IMR-90 (cell line): ENCODE measurements at regions not wholly inside any gene's neighbourhood (a gene's known extent, or its start where the extent isn't known, plus 50 kb on each side); places are given as distances from the start of the nearest gene placed in this dataset.

Experiments used
- ATAC-seq: fragments of 200-7000 bp; cut with Tn5 transposase; 2 replicates; pipeline ENCODE4 v1.9.1; 2020; ENCODE audit warnings: low read depth, mild to moderate bottlenecking, moderate library complexity
- BruUV-seq: library from RNA; stranded (reverse); fragments of 400-500 nt; replicated peaks from 2 replicates; lab custom pipeline; 2021; lab: Mats Ljungman, UMichigan
- CTCF ChIA-PET: fragments of 300-600 bp; formaldehyde crosslinking; extraction: SDS; loops from one replicate; lab custom pipeline; 2021; ENCODE audit warnings: antibody characterized with exemption; lab: Yijun Ruan, JAX
- POLR2A ChIA-PET: fragments of 300-600 bp; sonication (Branson Sonifier 250); formaldehyde crosslinking; loops from one replicate; lab custom pipeline; 2022; ENCODE audit warnings: antibody characterized with exemption; ENCODE audit not compliant: unreplicated experiment; lab: Charles Lee
- DNase-seq: peaks from one replicate; pipeline ENCODE4 v3.0.0; 2013
- H2AFZ ChIP-seq: replicated peaks from 2 replicates; pipeline ENCODE3; 2013; ENCODE audit warnings: low read length, mild to moderate bottlenecking; ENCODE audit not compliant: poor library complexity
- H2AK5ac ChIP-seq: 2 replicates; pipeline ENCODE4 v1.6.1; 2013; ENCODE audit warnings: low read depth, low read length, inconsistent platforms
- H2AK9ac ChIP-seq: replicated peaks from 2 replicates; pipeline ENCODE3; 2013; ENCODE audit warnings: mild to moderate bottlenecking, low read depth, low read length, moderate library complexity; ENCODE audit not compliant: poor library complexity
- H2BK120ac ChIP-seq: 2 replicates; pipeline ENCODE4 v1.6.1; 2013; ENCODE audit warnings: low read depth, low read length, inconsistent platforms
- H2BK15ac ChIP-seq: 3 replicates; pipeline ENCODE4 v1.6.1; 2013; ENCODE audit warnings: low read depth, low read length, inconsistent platforms
- H2BK20ac ChIP-seq: 2 replicates; pipeline ENCODE4 v1.6.1; 2013; ENCODE audit warnings: low read depth, mild to moderate bottlenecking, inconsistent platforms, low read length, moderate library complexity
- H2BK5ac ChIP-seq: 2 replicates; pipeline ENCODE4 v1.6.1; 2013; ENCODE audit warnings: mild to moderate bottlenecking, low read depth, low read length, inconsistent platforms; ENCODE audit not compliant: poor library complexity, severe bottlenecking
- H3K14ac ChIP-seq: replicated peaks from 2 replicates; pipeline ENCODE4 v1.6.1; 2013; ENCODE audit warnings: low read depth, low read length, inconsistent platforms
- H3K18ac ChIP-seq: 2 replicates; pipeline ENCODE4 v1.6.1; 2013; ENCODE audit warnings: low read depth, low read length, control low read depth
- H3K23ac ChIP-seq: 2 replicates; pipeline ENCODE4 v1.6.1; 2013; ENCODE audit warnings: low read depth, low read length, inconsistent platforms
- H3K27ac ChIP-seq: 2 replicates; pipeline ENCODE4 v1.5.1; 2013; ENCODE audit warnings: mild to moderate bottlenecking, control low read depth, low read length; ENCODE audit not compliant: insufficient read depth
- H3K27me3 ChIP-seq: 2 replicates; pipeline ENCODE4 v1.6.1; 2013; ENCODE audit warnings: low read length; ENCODE audit not compliant: control insufficient read depth, insufficient read depth
- H3K36me3 ChIP-seq: 2 replicates; pipeline ENCODE4 v1.6.1; 2013; ENCODE audit warnings: low read length, mixed read lengths; ENCODE audit not compliant: control insufficient read depth, insufficient read depth
- H3K4ac ChIP-seq: 2 replicates; pipeline ENCODE4 v1.6.1; 2013; ENCODE audit warnings: low read depth, low read length, inconsistent platforms
- H3K4me1 ChIP-seq: 2 replicates; pipeline ENCODE4 v1.6.1; 2013; ENCODE audit warnings: low read length, mixed read lengths; ENCODE audit not compliant: control insufficient read depth, insufficient read depth
- H3K4me2 ChIP-seq: 2 replicates; pipeline ENCODE4 v1.6.1; 2013; ENCODE audit warnings: low read depth, mild to moderate bottlenecking, control low read depth, low read length, moderate library complexity
- H3K4me3 ChIP-seq: 2 replicates; pipeline ENCODE4 v1.5.1; 2013; ENCODE audit warnings: low read depth, mild to moderate bottlenecking, control low read depth, low read length, moderate library complexity; ENCODE audit not compliant: insufficient read depth
- H3K56ac ChIP-seq: 2 replicates; pipeline ENCODE4 v1.6.1; 2013; ENCODE audit warnings: low read length, inconsistent platforms; ENCODE audit not compliant: insufficient read depth; ENCODE audit errors: extremely low read depth
- H3K79me1 ChIP-seq, 2 experiments: 2 replicates each; pipeline ENCODE4 v1.6.1; 2013; ENCODE audit warnings: low read length in 2 of 2, inconsistent platforms in 1 of 2, low read depth in 1 of 2
- H3K9ac ChIP-seq: 2 replicates; pipeline ENCODE4 v1.6.1; 2013; ENCODE audit warnings: low read depth, low read length, control low read depth
- H3K9me1 ChIP-seq: 2 replicates; pipeline ENCODE4 v1.6.1; 2013; ENCODE audit warnings: low read length, inconsistent platforms; ENCODE audit not compliant: insufficient read depth
- H3K9me3 ChIP-seq: 2 replicates; pipeline ENCODE4 v1.6.1; 2013; ENCODE audit warnings: low read length; ENCODE audit not compliant: control insufficient read depth, insufficient read depth
- H4K20me1 ChIP-seq: 2 replicates; pipeline ENCODE4 v1.6.1; 2013; ENCODE audit warnings: low read length, inconsistent platforms; ENCODE audit not compliant: insufficient read depth
- H4K5ac ChIP-seq: 2 replicates; pipeline ENCODE4 v1.6.1; 2013; ENCODE audit warnings: mild to moderate bottlenecking, low read depth, low read length, control low read depth
- H4K8ac ChIP-seq, 2 experiments: 2 replicates each; pipeline ENCODE4 v1.6.1; 2013; ENCODE audit warnings: low read depth in 2 of 2, low read length in 2 of 2, control low read depth in 1 of 2, inconsistent platforms in 1 of 2
- H4K91ac ChIP-seq: 2 replicates; pipeline ENCODE4 v1.6.1; 2013; ENCODE audit warnings: low read depth, low read length, inconsistent platforms; ENCODE audit not compliant: insufficient read depth
- BHLHE40 ChIP-seq: fragments of 150-350 bp; IDR thresholded peaks from 2 replicates; pipeline ENCODE4 v1.6.1; 2016; ENCODE audit warnings: mild to moderate bottlenecking, low read depth, low read length
- CEBPB ChIP-seq: IDR thresholded peaks from 2 replicates; pipeline ENCODE4 v1.6.1; 2012; ENCODE audit warnings: low read depth, low read length, improper control_type of control experiment
- CHD1 ChIP-seq: IDR thresholded peaks from 2 replicates; pipeline ENCODE4 v1.6.1; 2012; ENCODE audit warnings: low read depth, low read length, improper control_type of control experiment
- CTCF ChIP-seq: conservative IDR thresholded peaks from 2 replicates; pipeline ENCODE4 v1.5.1; 2012; ENCODE audit warnings: mild to moderate bottlenecking, low read depth, low read length, improper control_type of control experiment
- ELK1 ChIP-seq: fragments of 150-350 bp; IDR thresholded peaks from 2 replicates; pipeline ENCODE4 v1.6.1; 2016; ENCODE audit warnings: low read depth, mild to moderate bottlenecking, low read length, moderate library complexity, borderline replicate concordance
- MAZ ChIP-seq: IDR thresholded peaks from 2 replicates; pipeline ENCODE4 v1.6.1; 2012; ENCODE audit warnings: low read depth, mild to moderate bottlenecking, low read length, improper control_type of control experiment, moderate library complexity, borderline replicate concordance
- MXI1 ChIP-seq: IDR thresholded peaks from 2 replicates; pipeline ENCODE4 v1.6.1; 2012; ENCODE audit warnings: low read depth, mild to moderate bottlenecking, low read length, moderate library complexity, borderline replicate concordance
- NFE2L2 ChIP-seq: fragments of 150-350 bp; IDR thresholded peaks from 2 replicates; pipeline ENCODE4 v1.6.1; 2016; ENCODE audit warnings: low read depth, mild to moderate bottlenecking, low read length
- POLR2A ChIP-seq: IDR thresholded peaks from 2 replicates; pipeline ENCODE4 v1.6.1; 2012; ENCODE audit warnings: mild to moderate bottlenecking, low read depth, low read length
- RAD21 ChIP-seq: IDR thresholded peaks from 2 replicates; pipeline ENCODE4 v1.6.1; 2012; ENCODE audit warnings: low read length, improper control_type of control experiment
- RFX5 ChIP-seq: IDR thresholded peaks from 2 replicates; pipeline ENCODE4 v1.8.0; 2012; ENCODE audit warnings: low read depth, mild to moderate bottlenecking, low read length, moderate library complexity
- SMC3 ChIP-seq: fragments of 150-350 bp; IDR thresholded peaks from 2 replicates; pipeline ENCODE4 v1.6.1; 2016; ENCODE audit warnings: low read depth, mild to moderate bottlenecking, antibody characterized with exemption, low read length, moderate library complexity
- WGBS, 2 experiments: methylation state at CpG; one replicate each; pipeline versions ENCODE4 v1.1.5 to v1.1.7; 2013; ENCODE audit warnings: missing lambda C conversion rate in 2 of 2; ENCODE audit not compliant: insufficient read length in 1 of 2; ENCODE audit errors: extremely low coverage in 2 of 2; 5-methylcytosine and 5-hydroxymethylcytosine counted together
- dilution Hi-C: fragments of 300-500 bp; cut with HindIII; formaldehyde crosslinking; loops from one replicate; pipeline ENCODE4 v1.14.3; 2018; ENCODE audit warnings: low sequenced_read_pairs; ENCODE audit not compliant: unreplicated experiment
- in situ Hi-C: fragments of 300-500 bp; cut with MboI; formaldehyde crosslinking; loops from 3 replicates; pipeline ENCODE4 v1.14.3; 2019; ENCODE audit warnings: low sequenced_read_pairs, inconsistent platforms, mixed read lengths
- intact Hi-C: fragments of 100-400 bp; cut with micrococcal nuclease; formaldehyde crosslinking; loops from 2 replicates; pipeline ENCODE4 v1.10.0; 2022

GRCh38 chr13:106637519-106637918, 69.6 kb upstream of the ARGLU1 start:
- H4K91ac ChIP-seq, result no peak overlapping the region
- H3K23ac ChIP-seq, result no peak overlapping the region
- H3K9ac ChIP-seq, result no peak overlapping the region
- H2BK15ac ChIP-seq, result no peak overlapping the region
- H3K14ac ChIP-seq, result no peak overlapping the region
- H4K20me1 ChIP-seq, result no peaks in the 10 kb centered on the region
- BruUV-seq, result no TSS peak
- intact Hi-C loops (no loop called here), in situ Hi-C loops (no loop called here), dilution Hi-C loops (no loop called here)
- no peak overlapping the region for H2AFZ ChIP-seq
- no peak for DNase-seq
- H3K4me2 ChIP-seq, result no peak overlapping the region
- H2BK20ac ChIP-seq, result no peak overlapping the region
- ATAC-seq, result no peak
- no peaks in the 10 kb centered on the region for H3K4me1 ChIP-seq
- H2BK5ac ChIP-seq, result no peak overlapping the region
- no CpG with 5 or more reads among the region's 2 CpGs for WGBS, 2 experiments
- H3K4me3 ChIP-seq, result no peak overlapping the region
- no peak overlapping the region for H3K56ac ChIP-seq
- no peak overlapping the region for H3K4ac ChIP-seq
- H2AK9ac ChIP-seq, result no peak overlapping the region
- no peaks in the 10 kb centered on the region for H3K9me1 ChIP-seq
- no peaks in the 10 kb centered on the region for H3K9me3 ChIP-seq
- CTCF ChIA-PET, result no interaction called here
- no peak for TF ChIP-seq CEBPB
- no peak for TF ChIP-seq BHLHE40
- TF ChIP-seq RFX5, result no peak
- TF ChIP-seq RAD21, result no peak
- no peak for TF ChIP-seq CHD1
- TF ChIP-seq MAZ, result no peak
- no peak for TF ChIP-seq NFE2L2
- TF ChIP-seq SMC3, result no peak
- TF ChIP-seq MXI1, result no peak
- TF ChIP-seq POLR2A, result no peak
- no peak for TF ChIP-seq ELK1
- TF ChIP-seq CTCF, result no peak
- no peaks in the 10 kb centered on the region for H3K36me3 ChIP-seq
- no peak overlapping the region for H4K8ac ChIP-seq
- no peak overlapping the region for H2AK5ac ChIP-seq
- POLR2A ChIA-PET, result no interaction called here
- H2BK120ac ChIP-seq, result no peak overlapping the region
- H4K5ac ChIP-seq, result no peak overlapping the region
- peaks cover 5% of the 10 kb centered on the region; the same call in 1 of the 2 replicates for H3K27me3 ChIP-seq
- H3K18ac ChIP-seq, result no peak overlapping the region
- no peak overlapping the region for H3K27ac ChIP-seq
- H3K79me1 ChIP-seq, result no peaks in the 10 kb centered on the region
